Natural killer cell (primary cell): ENCODE measurements at regions not wholly inside any gene's neighbourhood (a gene's known extent, or its start where the extent isn't known, plus 50 kb on each side); places are given as distances from the start of the nearest gene placed in this dataset.
"Not testable (repeated sequence)": the region's sequence is repeated elsewhere in the genome, so short reads cannot be mapped to it uniquely, and the experiment has no call there.

ENCODE experiments used
- ATAC-seq, 3 donors: fragments of 150-1000 bp in 2 of 3; fragments of 200-7000 bp in 1 of 3; cut with Tn5 transposase; 1 replicate in 1 of 3; 2 replicates in 2 of 3; pipeline ENCODE4 v1.10.0; 2021; ENCODE audit warnings: mild to moderate bottlenecking in 2 of 3, moderate library complexity in 2 of 3
- DNase-seq, 2 donors: peaks; one replicate each; pipeline versions ENCODE4 v3.0.0 to v3.0.0-alpha.2; 2013 to 2021; ENCODE audit warnings: mixed read lengths in 1 of 2
- H3K27ac ChIP-seq: one replicate; pipeline ENCODE4 v1.5.1; 2013; ENCODE audit warnings: mild to moderate bottlenecking, low read length
- H3K27me3 ChIP-seq: one replicate; pipeline ENCODE4 v1.6.1; 2013; ENCODE audit warnings: low read length; ENCODE audit not compliant: control insufficient read depth, insufficient read depth
- H3K36me3 ChIP-seq: one replicate; pipeline ENCODE4 v1.6.1; 2013; ENCODE audit warnings: low read length; ENCODE audit not compliant: control insufficient read depth, insufficient read depth
- H3K4me1 ChIP-seq: one replicate; pipeline ENCODE4 v1.6.1; 2013; ENCODE audit warnings: low read length; ENCODE audit not compliant: control insufficient read depth, insufficient read depth
- H3K4me3 ChIP-seq: one replicate; pipeline ENCODE4 v1.5.1; 2013; ENCODE audit warnings: low read length
- H3K9me3 ChIP-seq: one replicate; pipeline ENCODE4 v1.6.1; 2013; ENCODE audit warnings: low read length; ENCODE audit not compliant: control insufficient read depth, insufficient read depth
- H3K27ac Mint-ChIP-seq, 2 donors: one replicate each; pipeline ENCODE4 v1.8.0; 2022; ENCODE audit warnings: mild to moderate bottlenecking in 2 of 2, mixed read lengths in 2 of 2, moderate library complexity in 1 of 2
- H3K27me3 Mint-ChIP-seq, 2 donors: one replicate each; pipeline ENCODE4 v1.8.0; 2022; ENCODE audit warnings: low read depth in 2 of 2, mixed read lengths in 2 of 2
- H3K36me3 Mint-ChIP-seq: one replicate; pipeline ENCODE4 v1.8.0; 2022; ENCODE audit warnings: mixed read lengths
- H3K4me1 Mint-ChIP-seq, 2 donors: one replicate each; pipeline ENCODE4 v1.8.0; 2022; ENCODE audit warnings: mixed read lengths in 2 of 2
- H3K4me3 Mint-ChIP-seq: one replicate; pipeline ENCODE4 v1.8.0; 2022; ENCODE audit warnings: mild to moderate bottlenecking, moderate library complexity, mixed read lengths
- H3K9me3 Mint-ChIP-seq, 2 donors: one replicate each; pipeline ENCODE4 v1.8.0; 2022; ENCODE audit warnings: mixed read lengths in 2 of 2
- WGBS: methylation state at CpG from one replicate; pipeline ENCODE4 v1.1.7; 2013; ENCODE audit warnings: missing lambda C conversion rate; ENCODE audit not compliant: insufficient coverage; 5-methylcytosine and 5-hydroxymethylcytosine counted together
- intact Hi-C: fragments of 100-400 bp; cut with micrococcal nuclease; formaldehyde crosslinking; loops from one replicate; pipeline ENCODE4 v1.14.2; 2022
- TF ChIP-seq, protein P1 (sequence below): fragments of 200-600 bp; IDR thresholded peaks from one replicate; pipeline ENCODE4 v1.8.0; 2022; ENCODE audit warnings: antibody characterized with exemption

- Histone ChIP-seq H3K4me1 (no peaks in the 10 kb centered on the region), H3K4me3 (no peak overlapping the region), H3K36me3 (no peaks in the 10 kb centered on the region), H3K9me3 (no peaks in the 10 kb centered on the region), H3K27me3 (no peaks in the 10 kb centered on the region), H3K27ac (no peak overlapping the region)
- Mint-ChIP-seq H3K9me3 (no peaks in the 10 kb centered on the region), H3K27me3 (no peaks in the 10 kb centered on the region), H3K4me3 (no peak overlapping the region), H3K36me3 (no peaks in the 10 kb centered on the region), H3K4me1 (no peaks in the 10 kb centered on the region), H3K27ac (no peak overlapping the region)
- DNase-seq, result no peak
- 92% methylated on average over 6 of the region's 6 CpGs for WGBS
- TF ChIP-seq, protein P1, sequence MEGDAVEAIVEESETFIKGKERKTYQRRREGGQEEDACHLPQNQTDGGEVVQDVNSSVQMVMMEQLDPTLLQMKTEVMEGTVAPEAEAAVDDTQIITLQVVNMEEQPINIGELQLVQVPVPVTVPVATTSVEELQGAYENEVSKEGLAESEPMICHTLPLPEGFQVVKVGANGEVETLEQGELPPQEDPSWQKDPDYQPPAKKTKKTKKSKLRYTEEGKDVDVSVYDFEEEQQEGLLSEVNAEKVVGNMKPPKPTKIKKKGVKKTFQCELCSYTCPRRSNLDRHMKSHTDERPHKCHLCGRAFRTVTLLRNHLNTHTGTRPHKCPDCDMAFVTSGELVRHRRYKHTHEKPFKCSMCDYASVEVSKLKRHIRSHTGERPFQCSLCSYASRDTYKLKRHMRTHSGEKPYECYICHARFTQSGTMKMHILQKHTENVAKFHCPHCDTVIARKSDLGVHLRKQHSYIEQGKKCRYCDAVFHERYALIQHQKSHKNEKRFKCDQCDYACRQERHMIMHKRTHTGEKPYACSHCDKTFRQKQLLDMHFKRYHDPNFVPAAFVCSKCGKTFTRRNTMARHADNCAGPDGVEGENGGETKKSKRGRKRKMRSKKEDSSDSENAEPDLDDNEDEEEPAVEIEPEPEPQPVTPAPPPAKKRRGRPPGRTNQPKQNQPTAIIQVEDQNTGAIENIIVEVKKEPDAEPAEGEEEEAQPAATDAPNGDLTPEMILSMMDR, result no peak
- ATAC-seq, result no peak
- intact Hi-C loops, result no loop called here
These were observed 115.0 kb upstream of the CTSV start for GRCh38 chr9:97153967-97154366.

- H3K4me3 Mint-ChIP-seq, DNase-seq, H3K9me3 ChIP-seq, ATAC-seq, H3K36me3 ChIP-seq, H3K27ac ChIP-seq, H3K9me3 Mint-ChIP-seq, intact Hi-C loops, H3K4me3 ChIP-seq, H3K36me3 Mint-ChIP-seq, H3K27me3 ChIP-seq, H3K27me3 Mint-ChIP-seq, H3K27ac Mint-ChIP-seq, H3K4me1 Mint-ChIP-seq, H3K4me1 ChIP-seq: not testable (repeated sequence)
- WGBS, result 94% methylated on average over 5 of the region's 5 CpGs
These were observed 114.2 kb upstream of the CTSV start for GRCh38 chr9:97153160-97153559.

DNA sequence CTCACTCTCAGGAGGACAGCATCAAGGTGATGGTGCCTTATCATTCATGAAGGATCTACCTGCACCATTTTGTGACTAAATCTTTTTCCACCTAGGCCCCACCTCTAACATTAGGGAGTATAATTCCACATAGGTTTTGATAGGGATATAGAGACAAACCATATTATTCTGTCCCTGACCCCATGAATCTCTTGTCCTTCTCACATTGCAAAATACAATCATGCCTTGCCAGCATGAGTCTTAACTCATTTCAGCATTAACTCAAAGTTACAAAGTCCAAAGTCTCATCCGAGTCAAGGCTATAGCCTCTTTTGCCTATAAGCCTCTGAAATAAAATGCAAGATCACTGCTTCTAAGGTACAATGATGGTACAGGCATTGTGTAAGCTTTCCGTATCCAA, 111.5 kb upstream of the CTSV start:
- ATAC-seq, H3K36me3 Mint-ChIP-seq, DNase-seq, H3K27me3 ChIP-seq, H3K4me1 ChIP-seq, H3K27ac Mint-ChIP-seq, intact Hi-C loops, H3K4me1 Mint-ChIP-seq, H3K27ac ChIP-seq, H3K9me3 Mint-ChIP-seq, H3K9me3 ChIP-seq, H3K4me3 ChIP-seq, H3K27me3 Mint-ChIP-seq, H3K4me3 Mint-ChIP-seq, H3K36me3 ChIP-seq: not testable (repeated sequence)
- WGBS, result 90% methylated on average over 2 of the region's 2 CpGs

DNA sequence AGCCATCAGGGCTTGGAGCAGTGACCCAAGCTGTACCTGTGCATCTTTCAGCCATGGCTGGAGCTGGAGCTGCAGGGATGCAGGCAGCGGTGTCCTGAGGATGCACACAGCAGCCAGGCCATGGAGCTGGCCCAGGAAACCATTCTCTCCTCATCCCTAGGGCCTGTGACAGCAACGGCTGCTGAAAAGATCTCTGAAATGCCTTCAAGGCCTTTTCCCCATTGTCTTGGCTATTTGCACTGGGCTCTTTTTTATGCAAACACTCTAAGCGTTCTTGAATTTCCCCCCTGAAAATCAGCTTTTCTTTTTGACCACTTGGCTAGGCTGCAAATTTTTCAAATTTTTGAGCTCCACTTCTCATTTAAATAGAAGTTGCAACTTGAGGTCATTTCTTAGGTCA, 109.5 kb upstream of the CTSV start:
- ATAC-seq, H3K36me3 Mint-ChIP-seq, H3K4me3 Mint-ChIP-seq, H3K9me3 Mint-ChIP-seq, H3K27ac Mint-ChIP-seq, H3K9me3 ChIP-seq, H3K27ac ChIP-seq, DNase-seq, intact Hi-C loops, H3K4me1 ChIP-seq, H3K4me3 ChIP-seq, H3K36me3 ChIP-seq, H3K4me1 Mint-ChIP-seq, H3K27me3 Mint-ChIP-seq, H3K27me3 ChIP-seq: not testable (repeated sequence)
- WGBS, result 94% methylated on average over 3 of the region's 3 CpGs

GRCh38 chr9:97145680-97146079, 106.7 kb upstream of the CTSV start:
- peaks cover 0 to 12% of the 10 kb centered on the region in 2 donors for H3K27me3 Mint-ChIP-seq
- intact Hi-C loops, H3K4me3 Mint-ChIP-seq, H3K4me1 Mint-ChIP-seq, H3K27me3 ChIP-seq, H3K4me1 ChIP-seq, H3K9me3 Mint-ChIP-seq, H3K27ac Mint-ChIP-seq, H3K4me3 ChIP-seq, DNase-seq, H3K9me3 ChIP-seq, ATAC-seq, H3K36me3 Mint-ChIP-seq, H3K36me3 ChIP-seq, H3K27ac ChIP-seq: not testable (repeated sequence)
